IPS-18a (cell line): ENCODE measurements at regions not wholly inside any gene's neighbourhood (a gene's known extent, or its start where the extent isn't known, plus 50 kb on each side); places are given as distances from the start of the nearest gene placed in this dataset.

Experiments
- H3K27ac ChIP-seq: one replicate; pipeline ENCODE4 v1.5.1; 2013; ENCODE audit warnings: low read length
- H3K27me3 ChIP-seq: one replicate; pipeline ENCODE4 v1.6.1; 2013; ENCODE audit warnings: mild to moderate bottlenecking, low read length; ENCODE audit not compliant: control insufficient read depth, insufficient read depth
- H3K36me3 ChIP-seq: one replicate; pipeline ENCODE4 v1.6.1; 2013; ENCODE audit warnings: low read depth, low read length; ENCODE audit not compliant: control insufficient read depth
- H3K4me1 ChIP-seq: one replicate; pipeline ENCODE4 v1.6.1; 2013; ENCODE audit warnings: low read depth, low read length; ENCODE audit not compliant: control insufficient read depth
- H3K4me3 ChIP-seq: one replicate; pipeline ENCODE4 v1.5.1; 2013; ENCODE audit warnings: low read length
- H3K9ac ChIP-seq: one replicate; pipeline ENCODE4 v1.6.1; 2013; ENCODE audit warnings: mild to moderate bottlenecking, low read length, moderate library complexity
- H3K9me3 ChIP-seq: one replicate; pipeline ENCODE4 v1.6.1; 2013; ENCODE audit warnings: low read depth, low read length; ENCODE audit not compliant: control insufficient read depth

DNA sequence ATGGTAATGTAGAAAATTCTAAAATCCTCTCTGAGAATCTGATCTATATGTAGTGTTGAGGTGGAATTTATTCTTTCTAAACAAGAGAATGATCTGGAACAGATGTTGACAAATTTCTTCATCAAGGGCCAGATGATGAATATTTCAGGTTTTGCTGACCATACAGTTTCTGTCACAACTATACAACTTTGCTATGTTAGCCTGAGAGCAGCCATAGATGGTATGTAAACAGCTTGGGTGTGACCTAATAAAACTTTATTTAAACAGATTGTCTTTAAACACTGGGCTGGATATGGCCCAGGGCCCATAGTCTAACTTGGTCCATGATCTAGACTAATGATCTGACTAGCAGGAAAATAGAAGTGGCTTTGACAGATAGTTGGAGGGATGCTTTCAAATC, 213.6 kb upstream of the CELF2 start:
- H3K4me1 ChIP-seq: no peaks in the 10 kb centered on the region

DNA sequence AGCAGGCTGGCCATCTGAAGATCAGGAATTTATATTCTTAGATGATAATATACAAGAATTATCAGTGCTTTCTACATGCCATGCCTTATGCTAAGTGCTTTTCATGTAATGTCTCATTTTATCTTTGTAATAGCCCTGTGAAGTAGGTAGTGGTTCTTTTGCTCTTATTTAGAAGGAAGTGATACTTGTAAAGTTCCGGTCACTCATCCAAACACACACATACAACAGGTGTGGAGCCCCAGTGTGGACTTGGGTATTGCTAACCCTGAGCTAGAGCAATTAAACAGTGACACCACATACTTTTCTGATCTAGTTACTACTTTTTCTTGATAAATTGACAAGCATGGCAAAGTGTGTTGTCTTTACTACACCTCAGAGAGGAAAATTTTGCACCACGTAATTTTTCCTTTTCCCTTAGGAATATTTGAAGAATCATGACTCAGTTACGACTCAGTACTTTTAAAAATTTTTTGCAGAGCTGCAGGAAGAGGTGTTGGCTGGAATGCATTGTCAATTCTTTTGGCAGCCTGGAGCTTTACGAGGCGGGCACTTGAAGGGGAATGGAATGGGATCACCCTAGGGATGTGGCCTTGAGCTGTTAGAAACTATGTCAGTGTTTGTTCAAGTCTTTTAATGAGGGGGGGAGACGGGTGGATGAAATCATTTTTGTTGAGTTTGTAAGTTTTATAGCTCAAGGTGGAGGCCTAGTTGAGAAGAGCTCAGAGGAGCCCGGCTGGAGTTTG, 212.5 kb upstream of the CELF2 start:
- no peak overlapping the region for H3K27ac ChIP-seq
- H3K27me3 ChIP-seq: no peaks in the 10 kb centered on the region
- no peaks in the 10 kb centered on the region for H3K36me3 ChIP-seq
- no peaks in the 10 kb centered on the region for H3K9me3 ChIP-seq
- H3K4me3 ChIP-seq: no peak overlapping the region
- no peak overlapping the region for H3K9ac ChIP-seq
- no peaks in the 10 kb centered on the region for H3K4me1 ChIP-seq

More for the DNA sequence above, 213.6 kb upstream of the CELF2 start:
- Histone ChIP-seq H3K27me3 (no peaks in the 10 kb centered on the region), H3K4me3 (no peak overlapping the region), H3K36me3 (no peaks in the 10 kb centered on the region), H3K27ac (no peak overlapping the region), H3K9ac (no peak overlapping the region), H3K9me3 (no peaks in the 10 kb centered on the region)

DNA sequence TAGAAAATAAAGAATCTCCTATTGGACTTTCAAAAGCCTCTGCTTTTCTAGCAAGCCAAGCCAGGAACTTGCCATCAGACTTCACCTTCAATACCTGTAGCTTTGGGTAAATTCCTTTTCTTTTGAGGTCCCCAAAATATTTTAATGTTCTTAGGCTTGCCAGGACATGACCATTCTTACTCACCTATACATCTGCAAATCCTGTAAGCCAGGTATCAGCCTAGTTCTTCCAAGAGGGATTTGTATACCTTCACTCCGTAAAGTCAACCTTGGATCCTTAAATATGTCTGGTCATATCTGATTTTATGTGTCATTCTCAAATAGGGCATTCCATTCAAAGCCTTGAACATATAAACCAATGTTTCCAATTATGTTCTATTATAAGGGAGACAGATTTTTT, 210.6 kb upstream of the CELF2 start:
- Histone ChIP-seq H3K36me3 (no peaks in the 10 kb centered on the region), H3K9ac (no peak overlapping the region), H3K27me3 (no peaks in the 10 kb centered on the region), H3K9me3 (no peaks in the 10 kb centered on the region), H3K4me3 (no peak overlapping the region), H3K4me1 (no peaks in the 10 kb centered on the region), H3K27ac (no peak overlapping the region)

DNA sequence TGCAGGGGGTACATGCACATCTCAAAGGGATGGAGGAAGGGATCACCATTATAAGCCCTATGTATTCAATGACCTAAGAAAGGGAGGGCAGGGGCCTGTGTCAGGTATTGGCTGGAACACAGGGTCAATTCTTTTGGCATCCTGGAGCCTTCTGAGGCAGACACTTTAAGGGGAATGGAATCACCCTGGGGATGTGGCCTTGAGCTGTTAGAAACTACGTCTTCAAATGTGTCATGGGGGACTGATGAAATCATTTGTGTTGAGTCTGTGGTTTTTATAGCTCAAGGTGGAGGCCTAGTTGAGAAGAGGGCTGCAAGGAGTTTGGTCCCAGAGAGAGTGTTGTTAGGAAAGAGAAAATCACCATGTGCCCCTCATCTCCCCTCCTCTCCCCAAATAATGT, 206.1 kb upstream of the CELF2 start:
- H3K9ac ChIP-seq: no peak overlapping the region
- no peaks in the 10 kb centered on the region for H3K9me3 ChIP-seq
- H3K4me1 ChIP-seq: no peaks in the 10 kb centered on the region
- no peak overlapping the region for H3K27ac ChIP-seq
- H3K4me3 ChIP-seq: no peak overlapping the region
- H3K27me3 ChIP-seq: no peaks in the 10 kb centered on the region
- H3K36me3 ChIP-seq: no peaks in the 10 kb centered on the region

DNA sequence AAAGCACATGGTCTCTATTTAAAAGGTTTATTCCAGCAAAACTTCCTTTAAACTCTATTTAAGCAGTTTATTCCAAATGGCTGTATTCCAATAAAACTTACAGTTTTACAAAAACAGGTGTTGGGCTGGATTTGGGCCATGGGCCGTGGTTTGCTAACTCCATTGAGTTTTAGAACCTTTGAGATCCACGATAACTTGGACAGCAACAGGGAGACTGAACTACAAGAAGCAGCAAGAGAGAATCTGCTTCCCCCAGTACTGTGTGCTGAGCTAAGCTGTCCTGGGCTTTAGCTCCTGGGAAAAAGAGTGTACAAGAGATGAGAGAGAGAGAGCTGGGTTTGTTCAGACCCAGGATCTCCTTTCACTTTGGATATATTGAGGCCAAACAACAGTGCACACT, 204.0 kb upstream of the CELF2 start:
- Histone ChIP-seq H3K27ac (no peak overlapping the region), H3K36me3 (no peaks in the 10 kb centered on the region), H3K9me3 (no peaks in the 10 kb centered on the region), H3K27me3 (no peaks in the 10 kb centered on the region), H3K4me3 (no peak overlapping the region), H3K4me1 (no peaks in the 10 kb centered on the region), H3K9ac (no peak overlapping the region)

DNA sequence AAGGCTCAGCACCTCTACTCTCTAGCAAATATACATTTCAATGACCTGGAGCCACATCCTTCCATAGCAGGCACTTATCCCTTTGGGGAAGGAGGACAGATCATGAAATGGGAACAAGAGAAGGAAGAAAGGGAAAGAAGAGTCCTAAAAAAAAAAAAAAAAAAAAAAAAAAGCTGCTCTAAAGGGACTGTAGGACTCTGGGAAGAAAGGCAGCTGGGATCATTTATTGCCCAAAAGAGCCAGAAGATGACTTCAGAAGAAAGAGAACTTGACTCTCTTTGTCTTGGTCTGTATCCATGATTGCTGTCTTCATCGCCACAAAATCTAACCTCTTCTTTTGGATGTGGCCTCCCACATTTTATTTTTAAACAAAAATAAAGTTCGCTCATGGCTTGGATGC, 203.6 kb upstream of the CELF2 start:
- H3K27me3 ChIP-seq: no peaks in the 10 kb centered on the region
- no peak overlapping the region for H3K4me3 ChIP-seq
- H3K9ac ChIP-seq: no peak overlapping the region
- H3K36me3 ChIP-seq: no peaks in the 10 kb centered on the region
- no peaks in the 10 kb centered on the region for H3K4me1 ChIP-seq
- H3K9me3 ChIP-seq: no peaks in the 10 kb centered on the region
- H3K27ac ChIP-seq: no peak overlapping the region

DNA sequence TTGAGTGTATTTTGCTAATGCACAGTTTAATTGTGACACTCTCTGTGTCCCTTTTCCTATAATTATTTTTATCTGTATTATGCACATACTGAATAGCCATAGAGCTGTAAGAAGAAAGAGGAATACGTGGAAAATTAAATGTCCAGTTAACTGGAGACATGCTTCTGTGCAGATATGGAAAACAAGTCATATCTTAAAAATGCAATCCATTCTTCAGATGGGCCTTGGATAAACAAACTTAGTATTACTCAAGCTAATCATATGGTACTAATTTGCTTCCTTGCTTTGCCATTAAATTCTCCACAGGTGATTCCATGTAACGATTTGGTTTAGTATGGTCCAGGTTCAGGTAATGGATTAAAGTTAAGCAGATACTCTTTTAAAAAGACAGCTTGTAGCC, 201.2 kb upstream of the CELF2 start:
- H3K36me3 ChIP-seq: no peaks in the 10 kb centered on the region
- H3K9ac ChIP-seq: no peak overlapping the region
- H3K27me3 ChIP-seq: no peaks in the 10 kb centered on the region
- no peaks in the 10 kb centered on the region for H3K4me1 ChIP-seq
- H3K9me3 ChIP-seq: peaks cover 6% of the 10 kb centered on the region
- no peak overlapping the region for H3K27ac ChIP-seq
- no peak overlapping the region for H3K4me3 ChIP-seq

DNA sequence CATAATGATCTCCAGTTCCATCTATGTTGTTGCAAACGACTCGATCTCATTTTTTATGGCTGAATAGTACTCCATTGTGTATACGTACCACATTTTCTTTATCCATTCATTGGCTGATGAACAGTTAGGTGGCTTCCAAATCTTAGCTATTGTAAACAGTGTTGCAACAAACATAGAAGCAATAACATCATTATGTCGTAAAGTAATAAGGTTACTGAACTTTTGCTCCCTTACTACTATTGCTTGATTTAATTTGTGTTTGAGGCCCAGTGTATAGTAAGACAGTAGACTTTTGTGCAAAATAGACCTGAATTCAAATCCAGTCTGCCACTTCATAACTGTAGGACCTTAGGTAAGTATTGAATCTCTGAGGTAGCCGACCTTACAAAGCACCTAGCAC, 200.1 kb upstream of the CELF2 start:
- H3K36me3 ChIP-seq: no peaks in the 10 kb centered on the region
- H3K4me3 ChIP-seq: no peak overlapping the region
- no peak overlapping the region for H3K9ac ChIP-seq
- H3K27me3 ChIP-seq: no peaks in the 10 kb centered on the region
- H3K9me3 ChIP-seq: peaks cover 6% of the 10 kb centered on the region
- H3K4me1 ChIP-seq: no peaks in the 10 kb centered on the region
- no peak overlapping the region for H3K27ac ChIP-seq

DNA sequence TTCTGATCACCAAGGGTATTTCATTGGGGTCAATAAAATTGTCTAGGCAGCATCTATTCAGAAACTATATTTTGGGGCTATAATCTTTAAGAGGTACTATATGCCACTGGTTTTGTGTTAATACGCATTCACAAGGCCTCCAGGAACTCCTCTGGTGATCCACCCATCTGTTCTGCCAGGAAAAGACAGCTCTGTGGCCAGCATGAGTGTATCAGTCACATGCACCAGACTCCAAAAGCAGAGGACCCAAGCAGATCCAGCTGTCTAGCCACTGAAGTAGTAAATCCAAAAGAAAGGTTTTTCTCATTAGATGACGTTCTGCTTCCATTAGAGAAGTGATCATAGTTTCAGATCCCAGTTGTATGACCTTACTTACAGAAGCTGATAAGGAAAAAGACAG, 199.6 kb upstream of the CELF2 start:
- H3K9me3 ChIP-seq: peaks cover 6% of the 10 kb centered on the region
- H3K9ac ChIP-seq: no peak overlapping the region
- H3K4me1 ChIP-seq: no peaks in the 10 kb centered on the region
- H3K36me3 ChIP-seq: no peaks in the 10 kb centered on the region
- H3K4me3 ChIP-seq: no peak overlapping the region
- no peak overlapping the region for H3K27ac ChIP-seq
- no peaks in the 10 kb centered on the region for H3K27me3 ChIP-seq

DNA sequence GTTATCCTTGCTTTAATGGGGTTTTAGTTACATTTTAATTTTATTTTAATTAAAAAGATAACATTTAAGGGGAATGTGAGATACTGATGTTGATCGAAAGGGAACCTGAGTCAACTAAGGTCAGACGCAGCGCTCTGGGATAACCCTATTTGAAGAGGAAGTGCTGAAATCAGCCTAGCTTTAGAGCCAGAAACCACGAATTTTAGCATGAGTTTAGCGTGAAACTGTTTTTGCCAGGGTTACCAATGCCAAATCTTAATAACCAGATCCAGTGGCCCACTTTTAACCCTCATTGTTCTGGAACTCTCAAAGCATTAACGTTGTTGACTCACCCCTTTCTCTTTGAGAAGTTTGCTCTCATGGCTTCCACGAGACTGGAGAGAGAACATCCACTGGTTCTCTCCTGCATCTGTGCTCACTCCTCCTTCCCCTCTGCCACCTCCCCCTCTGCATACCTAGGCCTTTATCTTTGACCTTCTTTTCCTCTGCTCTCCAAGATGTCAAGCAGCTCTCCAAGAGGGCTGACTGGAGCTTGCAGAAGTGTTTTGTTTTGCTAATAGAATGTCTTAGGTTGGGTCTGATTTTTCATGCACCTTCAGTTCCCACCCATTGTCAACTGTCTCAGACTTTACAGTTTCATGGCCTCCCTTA, 198.3 kb upstream of the CELF2 start:
- Histone ChIP-seq H3K27me3 (no peaks in the 10 kb centered on the region), H3K4me3 (no peak overlapping the region), H3K9ac (no peak overlapping the region), H3K27ac (no peak overlapping the region), H3K4me1 (no peaks in the 10 kb centered on the region), H3K36me3 (no peaks in the 10 kb centered on the region), H3K9me3 (peaks cover 6% of the 10 kb centered on the region)

DNA sequence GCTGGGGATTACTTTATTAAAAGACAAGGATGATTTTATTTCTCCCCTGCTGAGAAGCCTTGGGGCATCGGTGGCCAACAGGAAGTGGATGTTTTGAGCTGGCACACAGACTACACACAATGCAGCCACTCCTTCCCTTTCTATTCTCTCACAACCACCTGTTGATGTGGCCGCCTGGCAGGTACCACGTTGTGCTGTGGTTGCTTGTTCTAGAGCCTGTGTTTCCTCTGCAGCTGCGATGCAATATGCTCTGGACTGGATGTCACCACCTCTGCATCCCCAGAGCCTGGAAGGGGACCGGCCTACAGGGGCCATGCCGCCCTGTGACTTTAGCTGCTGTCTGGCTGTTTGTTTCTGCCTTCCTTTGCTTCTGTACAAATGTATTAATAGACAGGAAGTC, 195.7 kb upstream of the CELF2 start:
- Histone ChIP-seq H3K4me3 (no peak overlapping the region), H3K9ac (no peak overlapping the region), H3K27ac (no peak overlapping the region), H3K9me3 (peaks cover 6% of the 10 kb centered on the region), H3K4me1 (no peaks in the 10 kb centered on the region), H3K27me3 (no peaks in the 10 kb centered on the region), H3K36me3 (no peaks in the 10 kb centered on the region)

DNA sequence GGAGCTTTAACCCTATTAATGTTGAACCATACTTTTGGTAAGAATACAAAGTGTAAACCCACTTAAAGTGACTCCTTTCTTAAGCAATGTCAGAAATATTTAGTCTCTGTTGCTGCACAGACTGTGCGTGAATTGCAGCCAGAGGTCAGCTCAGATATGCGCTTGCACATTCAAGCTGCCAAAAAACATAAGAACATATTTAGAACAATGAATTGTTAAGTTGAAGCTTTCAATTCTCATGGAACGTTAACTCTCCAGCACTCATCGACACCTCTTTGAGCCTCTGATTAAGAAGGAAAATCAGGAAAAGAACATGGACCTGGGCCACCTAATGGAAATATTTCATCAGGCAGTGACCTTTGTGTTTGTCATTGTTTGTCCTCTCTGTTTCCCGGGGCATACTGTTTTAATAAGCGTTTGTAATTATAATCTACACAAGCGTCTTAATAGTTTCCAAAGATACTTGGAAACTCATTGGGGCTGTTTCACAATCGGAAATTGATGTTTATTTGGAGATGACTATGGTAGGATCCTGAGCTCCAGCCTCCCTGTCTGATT, 193.0 kb upstream of the CELF2 start:
- H3K9me3 ChIP-seq: peaks cover 6% of the 10 kb centered on the region
- H3K27me3 ChIP-seq: no peaks in the 10 kb centered on the region
- H3K9ac ChIP-seq: no peak overlapping the region
- no peak overlapping the region for H3K27ac ChIP-seq
- no peaks in the 10 kb centered on the region for H3K36me3 ChIP-seq
- no peaks in the 10 kb centered on the region for H3K4me1 ChIP-seq
- no peak overlapping the region for H3K4me3 ChIP-seq
